ENCODE measurements at regions not wholly inside any gene's neighbourhood (a gene's known extent, or its start where the extent isn't known, plus 50 kb on each side); places are given as distances from the start of the nearest gene placed in this dataset.

GRCh38 chr4:189787216-189788031, 153.2 kb upstream of the FRG1 start:
- Histone ChIP-seq H3K36me3 (no peaks in the 10 kb centered on the region), H3K27me3 (no peaks in the 10 kb centered on the region), H3K4me1 (no peaks in the 10 kb centered on the region), H3K9me3 (no peaks in the 10 kb centered on the region), H3K27ac (no peak overlapping the region), H3K4me3 (no peak overlapping the region)
- ATAC-seq (peak; percentile 58), DNase-seq (no peak)
- intact Hi-C loops (cut with DNase I) = no loop called here
- no peak for TF ChIP-seq CTCF (IDR thresholded peaks at IDR 0.05)

- TF ChIP-seq CTCF (IDR thresholded peaks at IDR 0.05) = peak; percentile 95
- H3K27me3 ChIP-seq = no peaks in the 10 kb centered on the region
- H3K4me1 ChIP-seq = peaks cover 5% of the 10 kb centered on the region
- peak; percentile 96 for ATAC-seq
- peak; percentile 79 for DNase-seq
- H3K4me3 ChIP-seq = no peak overlapping the region
- H3K9me3 ChIP-seq = no peaks in the 10 kb centered on the region
- H3K36me3 ChIP-seq = no peaks in the 10 kb centered on the region
- H3K27ac ChIP-seq = no peak overlapping the region
- intact Hi-C loops (cut with DNase I) = no loop called here
Observed at GRCh38 chr4:189792924-189793618, 147.6 kb upstream of the FRG1 start.

GRCh38 chr4:189800545-189801088, 140.1 kb upstream of the FRG1 start:
- Histone ChIP-seq H3K36me3 (no peaks in the 10 kb centered on the region), H3K27ac (no peak overlapping the region), H3K4me1 (no peaks in the 10 kb centered on the region), H3K9me3 (no peaks in the 10 kb centered on the region), H3K4me3 (no peak overlapping the region), H3K27me3 (no peaks in the 10 kb centered on the region)
- no peak for TF ChIP-seq CTCF (IDR thresholded peaks at IDR 0.05)
- ATAC-seq = no peak
- intact Hi-C loops (cut with DNase I) = no loop called here
- no peak for DNase-seq

- H3K4me1 ChIP-seq = no peaks in the 10 kb centered on the region
- no peaks in the 10 kb centered on the region for H3K27me3 ChIP-seq
- no peaks in the 10 kb centered on the region for H3K36me3 ChIP-seq
- no peaks in the 10 kb centered on the region for H3K9me3 ChIP-seq
- no peak for TF ChIP-seq CTCF (IDR thresholded peaks at IDR 0.05)
- no peak overlapping the region for H3K27ac ChIP-seq
- intact Hi-C loops (cut with DNase I) = no loop called here
- no peak overlapping the region for H3K4me3 ChIP-seq
- DNase-seq = no peak
- no peak for ATAC-seq
Observed at GRCh38 chr4:189802884-189803283, 137.8 kb upstream of the FRG1 start.

GRCh38 chr4:189804894-189805293, 135.8 kb upstream of the FRG1 start:
- Histone ChIP-seq H3K9me3 (no peaks in the 10 kb centered on the region), H3K27ac (no peak overlapping the region), H3K36me3 (no peaks in the 10 kb centered on the region), H3K4me3 (no peak overlapping the region), H3K27me3 (no peaks in the 10 kb centered on the region), H3K4me1 (no peaks in the 10 kb centered on the region)
- no peak for TF ChIP-seq CTCF (IDR thresholded peaks at IDR 0.05)
- intact Hi-C loops (cut with DNase I) = no loop called here
- no peak for DNase-seq
- no peak for ATAC-seq
